SK-N-SH (cell line): ENCODE measurements at regions not wholly inside any gene's neighbourhood (a gene's known extent, or its start where the extent isn't known, plus 50 kb on each side); places are given as distances from the start of the nearest gene placed in this dataset.

ENCODE experiments used
- CTCF ChIA-PET: fragments of 300-600, 350-600 bp; formaldehyde crosslinking; extraction: SDS; loops from one replicate; lab custom pipeline; 2021; lab: Yijun Ruan, JAX
- POLR2A ChIA-PET: fragments of 350-600 bp; sonication (Branson Sonifier 250); formaldehyde crosslinking; extraction: SDS; loops from one replicate; lab custom pipeline; 2020; ENCODE audit warnings: antibody characterized with exemption, inconsistent platforms; lab: Yijun Ruan, JAX
- DNase-seq: peaks from one replicate; pipeline ENCODE4 v3.0.0; 2012
- H2AFZ ChIP-seq: fragments of 200-600 bp; sonication (generic); 2 replicates; pipeline ENCODE4 v1.8.1; 2016; ENCODE audit warnings: antibody characterized with exemption, mild to moderate bottlenecking, low read depth
- H3F3A ChIP-seq: fragments of 200-600 bp; sonication (generic); replicated peaks from 2 replicates; pipeline ENCODE3; 2016; ENCODE audit warnings: antibody characterized with exemption, mild to moderate bottlenecking; ENCODE audit not compliant: insufficient read depth
- H3K27ac ChIP-seq, 2 experiments: fragments of 200-500 bp in 1 of 2; fragments of 200-600 bp in 1 of 2; sonication (Bioruptor generic) in 1 of 2; sonication (generic), shearing (Covaris generic) in 1 of 2; 2 replicates each; pipeline versions ENCODE4 v1.5.1 to v1.6.1; 2014 to 2016; ENCODE audit warnings: low read depth in 2 of 2, inconsistent platforms in 1 of 2, low read length in 1 of 2, mild to moderate bottlenecking in 1 of 2, mixed read lengths in 1 of 2
- H3K27me3 ChIP-seq: fragments of 200-600 bp; sonication (generic), shearing (Covaris generic); 2 replicates; pipeline ENCODE4 v1.6.1; 2016; ENCODE audit warnings: mixed run types; ENCODE audit not compliant: insufficient read depth
- H3K36me3 ChIP-seq, 2 experiments: fragments of 200-500 bp in 1 of 2; fragments of 200-600 bp in 1 of 2; sonication (Bioruptor generic) in 1 of 2; sonication (generic) in 1 of 2; replicated peaks in 1 of 2; 2 replicates each; pipeline versions ENCODE3 to v1.5.1; 2014 to 2016; ENCODE audit warnings: low read length in 1 of 2, mild to moderate bottlenecking in 1 of 2; ENCODE audit not compliant: insufficient read depth in 2 of 2, control insufficient read depth in 1 of 2
- H3K4me1 ChIP-seq, 2 experiments: fragments of 200-500 bp in 1 of 2; fragments of 200-600 bp in 1 of 2; sonication (Bioruptor generic) in 1 of 2; sonication (generic), shearing (Covaris generic) in 1 of 2; 2 replicates each; pipeline versions ENCODE4 v1.5.1 to v1.6.1; 2014 to 2016; ENCODE audit warnings: low read depth in 1 of 2, low read length in 1 of 2, mixed run types in 1 of 2; ENCODE audit not compliant: insufficient read depth in 2 of 2, control insufficient read depth in 1 of 2
- H3K4me2 ChIP-seq: fragments of 200-600 bp; sonication (generic), shearing (Covaris generic); 2 replicates; pipeline ENCODE4 v1.6.1; 2017; ENCODE audit warnings: mixed run types
- H3K4me3 ChIP-seq, 2 experiments: fragments of 200-500 bp in 1 of 2; fragments of 200-600 bp in 1 of 2; sonication (Bioruptor generic) in 1 of 2; sonication (generic), shearing (Covaris generic) in 1 of 2; 2 replicates each; pipeline versions ENCODE4 v1.5.1 to v1.8.1; 2014 to 2016; ENCODE audit warnings: low read depth in 2 of 2, inconsistent platforms in 1 of 2, low read length in 1 of 2, mild to moderate bottlenecking in 1 of 2, mixed read lengths in 1 of 2, moderate library complexity in 1 of 2
- H3K79me2 ChIP-seq: fragments of 200-600 bp; sonication (generic); 2 replicates; pipeline ENCODE4 v1.8.1; 2017; ENCODE audit warnings: mild to moderate bottlenecking; ENCODE audit not compliant: insufficient read depth
- H3K9ac ChIP-seq: fragments of 200-600 bp; sonication (generic); 2 replicates; pipeline ENCODE4 v1.6.1; 2017; ENCODE audit warnings: mixed run types
- H3K9me2 ChIP-seq: fragments of 200-600 bp; sonication (generic); 2 replicates; pipeline ENCODE4 v1.6.1; 2017; ENCODE audit warnings: mixed run types
- H3K9me3 ChIP-seq: fragments of 200-600 bp; sonication (generic); 2 replicates; pipeline ENCODE4 v1.6.1; 2017; ENCODE audit warnings: mixed run types, mild to moderate bottlenecking, moderate library complexity
- H4K20me1 ChIP-seq: fragments of 200-600 bp; sonication (generic); 2 replicates; pipeline ENCODE4 v1.6.1; 2017; ENCODE audit warnings: mild to moderate bottlenecking, mixed run types; ENCODE audit not compliant: insufficient read depth
- CHD2 ChIP-seq: fragments of 150-350 bp; IDR thresholded peaks from 2 replicates; pipeline ENCODE4 v1.6.1; 2018; ENCODE audit warnings: low read length; ENCODE audit not compliant: partially characterized antibody
- CTCF ChIP-seq: fragments of 200-600 bp; sonication (generic); IDR thresholded peaks from 2 replicates; pipeline ENCODE4 v1.6.1; 2017; ENCODE audit warnings: antibody characterized with exemption, mild to moderate bottlenecking, moderate library complexity
- EP300 ChIP-seq, 2 experiments: IDR thresholded peaks; 2 replicates each; pipeline versions ENCODE4 v1.4.0 to v1.6.1; 2012; ENCODE audit warnings: borderline replicate concordance in 1 of 2, low read depth in 1 of 2, low read length in 1 of 2
- EZH2phosphoT487 ChIP-seq: fragments of 200-600 bp; sonication (generic); IDR thresholded peaks from 2 replicates; pipeline ENCODE4 v1.6.1; 2017; ENCODE audit warnings: low read depth, mixed run types, mild to moderate bottlenecking, antibody characterized with exemption, moderate library complexity, borderline replicate concordance
- FOXJ3 ChIP-seq: sonication (generic); formaldehyde crosslinking; IDR thresholded peaks from 2 replicates; pipeline ENCODE4 v1.5.1; 2020; ENCODE audit warnings: mild to moderate bottlenecking, missing genetic modification reagents
- FOXM1 ChIP-seq: IDR thresholded peaks from 2 replicates; pipeline ENCODE4 v1.4.0; 2012; ENCODE audit warnings: low read depth, mild to moderate bottlenecking
- GABPA ChIP-seq: IDR thresholded peaks from 2 replicates; pipeline ENCODE4 v1.4.0; 2012; ENCODE audit warnings: low read depth, mild to moderate bottlenecking
- GATA2 ChIP-seq: sonication (generic); formaldehyde crosslinking; IDR thresholded peaks from 2 replicates; pipeline ENCODE4 v1.5.0; 2020; ENCODE audit warnings: mild to moderate bottlenecking, missing genetic modification reagents
- MAX ChIP-seq: IDR thresholded peaks from 2 replicates; pipeline ENCODE4 v1.4.0; 2012; ENCODE audit warnings: low read depth
- MXI1 ChIP-seq: IDR thresholded peaks from 2 replicates; pipeline ENCODE4 v1.6.1; 2012; ENCODE audit warnings: mild to moderate bottlenecking, low read depth, low read length, improper control_type of control experiment
- NFIC ChIP-seq: IDR thresholded peaks from 2 replicates; pipeline ENCODE4 v1.4.0; 2012; ENCODE audit warnings: borderline replicate concordance
- PBX3 ChIP-seq: IDR thresholded peaks from 2 replicates; pipeline ENCODE4; 2012
- POLR2AphosphoS5 ChIP-seq: IDR thresholded peaks from 2 replicates; pipeline ENCODE4 v1.6.1; 2012; ENCODE audit warnings: low read depth, low read length
- REST ChIP-seq: IDR thresholded peaks from 2 replicates; pipeline ENCODE4 v1.6.1; 2012; ENCODE audit warnings: mild to moderate bottlenecking, low read depth, low read length, moderate library complexity
- RXRA ChIP-seq: IDR thresholded peaks from 2 replicates; pipeline ENCODE4 v1.4.0; 2012; ENCODE audit warnings: low read depth, mild to moderate bottlenecking, borderline replicate concordance
- TAF1 ChIP-seq: IDR thresholded peaks from 2 replicates; pipeline ENCODE4 v1.6.1; 2012; ENCODE audit warnings: low read depth, mild to moderate bottlenecking, low read length, moderate library complexity, borderline replicate concordance
- TCF12 ChIP-seq: IDR thresholded peaks from 2 replicates; pipeline ENCODE4 v1.4.0; 2012
- TEAD4 ChIP-seq: IDR thresholded peaks from 2 replicates; pipeline ENCODE4 v1.4.0; 2012; ENCODE audit warnings: mild to moderate bottlenecking, borderline replicate concordance; ENCODE audit not compliant: insufficient read depth
- USF2 ChIP-seq: fragments of 150-350 bp; IDR thresholded peaks from 2 replicates; pipeline ENCODE4 v1.6.1; 2017; ENCODE audit warnings: antibody characterized with exemption, low read length, low read depth, borderline replicate concordance
- WGBS: methylation state at CpG from one replicate; pipeline ENCODE4 v1.1.6; 2017; ENCODE audit warnings: low lambda C conversion rate; 5-methylcytosine and 5-hydroxymethylcytosine counted together

- TF ChIP-seq PBX3 (no peak), MAX (no peak), CTCF (no peak), EP300 (IDR thresholded peaks at IDR 0.05; ENCODE audit: borderline replicate concordance in 1 of 2, low read depth in 1 of 2, low read length in 1 of 2) (peak in 1 of 2 experiments; percentile 60; a peak in 1 of 4 replicates), TEAD4 (no peak), REST (no peak), POLR2AphosphoS5 (no peak), MXI1 (peak; percentile 91; the same call in 1 of the 2 replicates), RXRA (no peak)
Observed at GRCh38 chr7:110253093-110253492, 837.8 kb upstream of the LRRN3 start (continued).

- ChIA-PET POLR2A (no interaction called here), CTCF (no interaction called here)
- Histone ChIP-seq H3K27ac (no peak overlapping the region), H3K4me1 (peaks cover 0 to 9% of the 10 kb centered on the region in 2 experiments; a peak in 2 of 4 replicates), H3K27me3 (no peaks in the 10 kb centered on the region), H3K9me3 (no peaks in the 10 kb centered on the region), H4K20me1 (no peaks in the 10 kb centered on the region), H3F3A (no peaks in the 10 kb centered on the region), H2AFZ (no peak overlapping the region), H3K36me3 (no peaks in the 10 kb centered on the region), H3K9ac (no peak overlapping the region), H3K79me2 (no peaks in the 10 kb centered on the region), H3K9me2 (no peaks in the 10 kb centered on the region), H3K4me2 (no peak overlapping the region), H3K4me3 (no peak overlapping the region)
- 37% methylated on average over 3 of the region's 3 CpGs for WGBS
- no peak for DNase-seq
- TF ChIP-seq FOXJ3 (CRISPR knock-in tag) (no peak), MAX (no peak), NFIC (no peak), TAF1 (no peak), GABPA (no peak), CHD2 (no peak), GATA2 (no peak), TCF12 (no peak), FOXM1 (no peak), MXI1 (no peak), PBX3 (no peak), EZH2phosphoT487 (no peak), USF2 (no peak), POLR2AphosphoS5 (no peak)
Observed at GRCh38 chr7:110257673-110258072, 833.3 kb upstream of the LRRN3 start.
